ENCODE measurements at regions not wholly inside any gene's neighbourhood (a gene's known extent, or its start where the extent isn't known, plus 50 kb on each side); places are given as distances from the start of the nearest gene placed in this dataset.

GRCh38 chr3:180762866-180763265, 83.6 kb upstream of the CCDC39 start:
- TF ChIP-seq CTCF (IDR thresholded peaks at IDR 0.05; ENCODE audit: low read length), result no peak
- TF ChIP-seq EZH2phosphoT487 (IDR thresholded peaks at IDR 0.05; ENCODE audit: low read length), result no peak
- TF ChIP-seq EZH2 (optimal IDR thresholded peaks at IDR 0.05; ENCODE audit: low read depth, low read length), result no peak
